Fibroblast of peridontal ligament (primary cell): ENCODE measurements at regions not wholly inside any gene's neighbourhood (a gene's known extent, or its start where the extent isn't known, plus 50 kb on each side); places are given as distances from the start of the nearest gene placed in this dataset.
"Not testable (repeated sequence)": the region's sequence is repeated elsewhere in the genome, so short reads cannot be mapped to it uniquely, and the experiment has no call there.

ENCODE experiments used
- DNase-seq: peaks from one replicate; pipeline ENCODE4 v3.0.0-alpha.2; 2010; ENCODE audit errors: extremely low read depth

- DNase-seq: not testable (repeated sequence)
These were observed 123.9 kb downstream of the MREG start for GRCh38 chr2:215889240-215889969.

- DNase-seq: no peak
These were observed 124.7 kb downstream of the MREG start for GRCh38 chr2:215888680-215889079.

GRCh38 chr2:215887303-215887702 is 126.0 kb downstream of the MREG start:
- DNase-seq: no peak

- DNase-seq: no peak
These were observed 127.3 kb downstream of the MREG start for GRCh38 chr2:215886022-215886421.

- no peak for DNase-seq
These were observed 127.8 kb downstream of the MREG start for GRCh38 chr2:215885536-215885935.

- DNase-seq: peak; percentile 94
These were observed 128.8 kb downstream of the MREG start for GRCh38 chr2:215884451-215885087.

- DNase-seq: no peak
These were observed 129.6 kb downstream of the MREG start for GRCh38 chr2:215883799-215884198.

GRCh38 chr2:215882689-215883088 is 130.7 kb downstream of the MREG start:
- peak; percentile 39 for DNase-seq

- DNase-seq: peak; percentile 55
These were observed 131.8 kb downstream of the MREG start for GRCh38 chr2:215881582-215881981.

- DNase-seq: no peak
These were observed 132.4 kb downstream of the MREG start for GRCh38 chr2:215880970-215881369.

- DNase-seq: peak; percentile 43
These were observed 133.1 kb downstream of the MREG start for GRCh38 chr2:215879977-215880940.

- no peak for DNase-seq
These were observed 134.0 kb downstream of the MREG start for GRCh38 chr2:215879331-215879730.

- DNase-seq: peak; percentile 62
These were observed 134.8 kb downstream of the MREG start for GRCh38 chr2:215878476-215879063.

- no peak for DNase-seq
These were observed 136.5 kb downstream of the MREG start for GRCh38 chr2:215876937-215877238.

GRCh38 chr2:215876139-215876936 is 137.0 kb downstream of the MREG start:
- no peak for DNase-seq

- peak; percentile 51 for DNase-seq
These were observed 138.9 kb downstream of the MREG start for GRCh38 chr2:215874418-215874817.

- DNase-seq: no peak
These were observed 142.4 kb downstream of the MREG start for GRCh38 chr2:215870986-215871385.

- DNase-seq: peak; percentile 89
These were observed 143.3 kb downstream of the MREG start for GRCh38 chr2:215870088-215870490.

- DNase-seq: no peak
These were observed 144.4 kb downstream of the MREG start for GRCh38 chr2:215868846-215869543.

GRCh38 chr2:215866606-215867005 is 146.7 kb downstream of the MREG start:
- DNase-seq: no peak

- DNase-seq: no peak
These were observed 149.7 kb downstream of the MREG start for GRCh38 chr2:215863687-215864086.
